EL (cell line): ENCODE measurements at regions not wholly inside any gene's neighbourhood (a gene's known extent, or its start where the extent isn't known, plus 50 kb on each side); places are given as distances from the start of the nearest gene placed in this dataset.

ENCODE experiments used
- DNase-seq: peaks from one replicate; pipeline ENCODE4 v3.0.0-alpha.2; 2016

DNA sequence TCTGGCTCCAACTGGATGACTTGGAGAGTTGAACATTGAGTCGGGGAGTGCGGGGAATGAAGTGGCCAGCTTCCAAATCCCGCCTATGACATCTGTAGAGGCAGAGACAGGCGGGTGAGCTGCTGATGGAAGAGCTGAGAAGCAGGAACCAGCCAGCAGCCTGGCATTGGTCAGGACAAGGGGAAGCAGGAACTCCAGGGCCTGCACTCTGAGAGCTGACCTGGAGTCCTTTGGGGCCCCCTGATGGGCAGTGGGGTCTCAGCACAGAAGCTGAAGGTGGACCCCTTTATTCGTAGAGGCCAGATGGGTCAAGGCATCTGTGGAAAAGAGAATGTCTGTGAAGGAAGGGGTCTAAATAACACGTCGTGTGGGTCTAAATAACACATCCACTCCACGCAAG lies 57.0 kb downstream of the SEC61G start:
- DNase-seq = no peak

DNA sequence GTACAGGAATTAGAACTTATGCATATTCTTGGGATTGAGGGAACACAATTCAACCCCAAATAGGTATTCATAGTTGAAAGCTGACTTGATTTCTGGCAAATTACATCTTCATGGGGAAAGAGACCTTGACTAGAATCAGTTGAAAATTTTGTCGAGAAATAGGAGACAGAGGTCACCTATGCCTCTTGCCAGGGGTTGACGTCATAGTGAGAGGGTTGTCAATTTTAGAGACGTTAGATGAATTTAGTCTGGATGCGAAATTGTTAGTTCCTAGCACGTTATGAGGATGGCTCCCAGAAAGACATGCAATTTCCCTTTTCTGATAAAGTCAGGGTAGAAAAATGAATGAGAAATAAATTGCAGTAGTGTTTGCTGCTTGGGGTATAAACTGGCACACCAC lies 59.3 kb downstream of the SEC61G start:
- no peak for DNase-seq

DNA sequence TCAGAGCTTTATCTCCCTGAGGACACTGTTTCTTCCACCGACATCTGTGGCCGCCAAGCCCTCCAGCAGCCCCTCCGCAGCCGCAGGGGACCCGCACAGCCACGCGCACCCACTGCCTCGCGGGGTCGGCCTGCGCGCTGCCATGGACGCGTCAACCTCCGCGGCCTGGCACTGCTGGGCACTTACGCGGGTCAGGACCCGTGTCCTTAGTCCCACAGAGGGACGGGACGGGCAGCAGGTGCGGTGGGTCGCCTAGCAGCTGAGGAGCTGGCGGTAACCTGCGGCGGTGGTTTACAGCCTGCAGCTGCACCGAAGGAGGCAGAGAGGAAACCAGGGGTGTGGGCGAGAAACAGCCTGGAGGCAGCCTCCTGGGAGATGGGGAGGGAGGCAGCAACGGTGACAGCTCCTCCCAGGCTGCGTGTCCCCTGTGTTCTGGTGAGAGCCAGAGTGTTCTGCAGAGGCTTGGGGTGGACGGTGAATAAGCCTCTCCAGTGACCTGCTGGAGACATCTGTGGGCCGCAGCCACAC lies 61.3 kb downstream of the SEC61G start:
- no peak for DNase-seq

DNA sequence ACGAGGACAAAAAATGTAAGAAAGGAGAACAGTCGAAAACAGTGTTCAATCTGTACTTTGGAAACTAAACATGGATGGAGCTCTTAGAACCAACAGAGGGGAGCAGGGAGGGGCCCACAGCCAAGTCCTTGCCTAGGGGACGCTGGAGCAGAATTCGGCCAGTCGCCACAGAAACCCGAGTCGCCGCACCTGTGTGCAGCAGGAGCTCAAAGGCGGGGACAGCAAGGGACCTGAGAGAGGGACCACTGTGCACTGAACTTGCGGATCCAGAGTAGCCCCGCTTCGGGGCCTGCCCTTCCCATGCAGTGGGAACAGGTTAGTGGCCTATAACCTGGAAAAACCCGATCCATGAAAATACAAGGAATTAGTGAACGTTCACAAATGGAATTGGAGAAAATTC lies 68.1 kb downstream of the SEC61G start:
- DNase-seq = no peak

DNA sequence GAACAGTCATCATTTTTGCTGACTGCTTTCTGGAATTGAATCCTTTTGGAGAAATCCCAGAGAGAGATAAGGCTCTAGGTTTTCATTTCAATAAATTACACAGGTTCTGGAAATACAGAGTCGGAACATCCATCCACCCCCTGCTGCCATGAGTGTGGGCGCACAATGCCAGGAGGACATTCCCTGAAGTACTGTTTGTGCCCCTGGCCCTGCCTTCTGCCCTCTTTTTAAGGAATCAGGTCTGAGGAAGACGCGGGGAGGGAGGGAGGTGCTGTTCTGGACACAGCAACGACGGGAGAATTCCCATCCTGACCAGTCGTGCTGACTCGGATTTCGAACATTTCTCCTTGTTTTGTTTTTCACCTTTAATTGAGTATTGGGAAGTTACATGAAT lies 69.0 kb downstream of the SEC61G start:
- DNase-seq = no peak

DNA sequence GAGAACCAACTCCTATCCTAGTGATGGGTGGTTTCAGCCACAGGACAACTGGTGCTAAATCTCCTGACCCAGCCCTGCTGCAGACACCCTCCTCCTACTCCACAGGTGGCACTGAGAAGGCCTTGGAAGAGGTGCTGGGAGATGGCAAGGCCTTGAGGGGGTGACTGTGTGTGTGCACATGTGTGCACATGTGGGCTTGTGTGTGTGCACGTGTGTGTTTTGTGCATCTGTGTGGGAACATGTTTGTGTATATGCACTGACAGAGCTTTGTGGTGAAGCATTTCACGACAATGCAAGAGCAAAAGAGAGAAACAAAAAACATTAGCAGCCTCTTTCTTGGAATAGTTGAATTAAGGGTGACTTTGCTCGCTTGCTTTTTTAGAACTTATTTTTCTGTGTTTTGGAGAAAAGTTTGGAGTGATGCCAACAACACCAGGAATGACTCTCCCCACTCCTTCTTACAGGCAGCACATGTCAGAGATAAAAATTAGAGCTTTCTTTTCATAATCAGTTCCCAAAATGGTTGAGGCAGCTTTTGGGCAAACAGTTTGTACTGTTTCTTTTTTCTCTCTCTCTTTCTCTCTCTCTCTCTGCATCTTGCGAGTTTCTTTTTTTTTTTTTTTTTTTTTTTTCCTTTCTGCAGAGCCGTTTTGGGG lies 69.5 kb downstream of the SEC61G start:
- DNase-seq = no peak

DNA sequence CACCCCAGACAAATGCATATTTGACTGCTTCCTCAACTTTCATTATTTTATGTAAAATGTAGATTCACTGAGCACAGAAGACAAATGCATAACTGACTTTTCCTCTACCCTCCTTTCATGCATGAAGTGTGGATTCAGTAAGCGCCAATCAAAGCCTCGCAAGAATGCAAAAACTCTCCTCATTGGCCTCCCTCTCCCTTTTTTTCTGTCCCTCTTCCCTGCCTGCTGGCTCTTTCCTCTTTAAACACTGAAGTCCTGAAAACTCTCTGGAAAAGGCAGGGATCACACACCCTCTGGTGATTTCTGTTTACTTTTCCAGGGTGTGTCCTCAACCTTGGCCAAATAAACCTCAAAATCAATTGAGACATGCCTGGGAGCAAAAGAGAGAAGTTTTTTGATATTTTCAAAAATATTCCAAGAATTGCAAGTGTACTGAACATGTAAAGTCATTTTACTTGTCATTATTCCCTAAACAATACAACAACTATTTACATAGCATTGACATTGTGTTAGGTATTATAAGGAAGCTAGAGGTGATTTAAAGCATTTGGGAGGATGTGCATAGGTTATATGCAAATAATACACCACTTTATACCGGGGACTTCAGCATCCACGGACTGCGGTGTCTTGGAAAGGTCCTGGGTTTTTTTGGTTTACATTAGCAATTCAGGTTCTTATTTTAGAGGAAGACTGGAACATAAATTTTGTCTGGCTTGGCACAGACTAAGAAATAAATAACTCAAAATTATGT lies 71.4 kb downstream of the SEC61G start:
- DNase-seq = no peak

DNA sequence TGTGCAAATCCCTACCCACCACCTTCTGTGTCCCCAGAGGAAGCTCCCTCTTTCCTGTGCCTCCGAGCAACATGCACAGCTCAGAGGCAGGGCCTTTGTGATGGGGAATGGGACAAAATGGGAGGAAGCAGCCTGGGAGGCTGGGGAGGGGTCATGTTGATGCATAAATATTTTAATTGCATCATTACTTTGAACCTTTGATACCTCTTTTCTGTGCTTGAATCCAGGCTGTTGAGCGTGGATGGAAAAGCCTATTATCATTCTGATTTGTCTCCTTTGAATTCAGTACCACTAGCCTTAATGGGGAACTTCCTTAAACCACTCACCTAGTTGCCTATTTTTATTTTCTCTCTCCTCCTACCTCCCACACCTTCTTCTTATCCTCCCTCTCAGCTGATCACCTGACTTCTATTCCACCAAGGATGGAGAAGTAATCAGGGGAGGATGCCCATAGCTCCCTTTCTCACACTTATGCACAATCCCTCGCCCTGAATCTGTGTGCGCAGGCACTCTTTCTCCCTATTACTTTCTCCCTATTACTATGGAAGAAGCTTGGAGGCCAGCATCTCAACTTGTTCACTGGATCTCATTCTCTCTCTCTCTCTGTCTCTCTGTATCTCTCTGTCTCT lies 78.5 kb downstream of the SEC61G start:
- DNase-seq = no peak

DNA sequence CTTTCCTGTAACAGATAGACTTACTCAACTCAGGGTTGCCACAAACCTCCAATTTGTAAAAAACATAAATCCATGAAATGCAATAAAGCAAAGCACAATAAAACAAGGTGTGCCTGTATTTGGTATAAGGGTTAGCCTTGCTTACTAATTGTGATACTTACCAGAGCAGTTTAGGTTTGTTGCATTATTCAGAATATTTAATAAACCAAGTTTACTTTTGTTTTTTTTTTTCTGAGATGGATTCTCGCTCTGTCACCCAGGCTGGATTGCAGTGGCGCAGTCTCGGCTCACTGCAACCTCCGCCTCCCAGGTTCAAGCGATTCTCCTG lies 79.6 kb downstream of the SEC61G start:
- DNase-seq = no peak

DNA sequence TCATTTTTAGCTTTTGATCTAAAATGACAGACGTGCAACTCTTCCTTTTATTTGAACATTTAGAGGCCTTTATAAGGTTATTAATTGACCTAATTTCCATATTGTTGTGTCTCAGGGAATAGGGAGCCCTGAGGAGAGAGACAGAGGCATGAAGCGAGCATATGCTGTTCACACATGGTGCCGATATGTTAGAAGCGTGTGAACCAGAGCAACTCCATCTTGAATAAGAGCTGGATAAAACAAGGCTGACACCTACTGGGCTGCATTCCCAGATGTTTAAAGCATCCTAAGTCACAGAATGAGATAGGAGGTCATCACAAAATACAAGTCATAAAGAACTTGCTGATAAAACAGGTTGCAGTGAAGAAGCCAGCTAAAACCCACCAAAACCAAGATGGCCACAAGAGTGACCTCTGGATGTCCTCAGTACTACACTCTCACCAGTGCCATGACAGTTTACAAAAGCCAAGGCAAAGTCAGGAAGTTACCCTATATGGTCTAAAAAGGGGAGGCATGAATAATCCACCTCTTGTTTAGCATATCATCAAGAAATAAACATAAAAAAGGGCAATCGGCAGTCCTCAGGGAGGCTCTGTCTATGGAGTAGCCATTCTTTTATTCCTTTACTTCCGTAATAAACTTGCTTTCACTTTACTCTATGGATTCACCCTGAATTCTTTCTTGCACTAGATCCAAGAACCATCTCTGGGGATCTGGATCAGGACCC lies 80.1 kb downstream of the SEC61G start:
- DNase-seq = no peak

DNA sequence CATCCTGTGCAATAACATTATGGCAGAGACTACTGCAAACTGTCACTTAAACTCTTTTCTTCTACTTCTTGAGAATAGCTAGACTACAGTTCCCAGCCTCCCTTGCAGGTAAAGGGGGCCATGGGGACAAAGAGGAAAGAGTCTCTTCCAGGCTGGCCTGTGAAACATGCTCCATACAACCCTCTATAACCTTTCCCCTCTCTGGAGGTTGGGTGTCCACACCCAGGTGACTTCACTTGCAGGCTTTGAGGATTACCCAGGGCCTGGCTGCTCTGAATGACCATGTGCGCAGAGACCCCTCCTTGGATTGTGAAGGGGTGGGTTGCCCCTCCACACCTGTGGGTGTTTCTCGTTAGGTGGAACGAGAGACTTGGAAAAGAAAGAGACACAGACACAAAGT lies 84.1 kb downstream of the SEC61G start:
- no peak for DNase-seq

DNA sequence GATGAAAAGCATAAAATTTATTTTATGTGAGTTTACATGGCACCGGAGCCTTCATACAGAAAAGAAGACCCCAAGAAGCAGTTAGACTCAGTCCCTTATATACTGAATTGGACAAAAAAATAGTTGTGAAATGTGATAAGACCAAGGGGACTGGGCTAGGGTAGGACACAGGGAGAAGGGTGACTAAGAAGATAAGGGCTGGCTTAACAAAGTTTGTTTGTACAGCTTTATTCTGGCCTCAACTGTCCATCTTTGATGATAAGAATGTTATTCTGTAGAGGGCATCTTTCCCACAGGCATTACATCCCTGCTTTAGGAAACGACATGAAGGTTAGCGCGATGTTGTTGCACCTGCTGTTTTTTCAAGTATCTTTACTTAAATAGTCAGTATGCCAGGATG lies 86.5 kb downstream of the SEC61G start:
- DNase-seq = no peak

DNA sequence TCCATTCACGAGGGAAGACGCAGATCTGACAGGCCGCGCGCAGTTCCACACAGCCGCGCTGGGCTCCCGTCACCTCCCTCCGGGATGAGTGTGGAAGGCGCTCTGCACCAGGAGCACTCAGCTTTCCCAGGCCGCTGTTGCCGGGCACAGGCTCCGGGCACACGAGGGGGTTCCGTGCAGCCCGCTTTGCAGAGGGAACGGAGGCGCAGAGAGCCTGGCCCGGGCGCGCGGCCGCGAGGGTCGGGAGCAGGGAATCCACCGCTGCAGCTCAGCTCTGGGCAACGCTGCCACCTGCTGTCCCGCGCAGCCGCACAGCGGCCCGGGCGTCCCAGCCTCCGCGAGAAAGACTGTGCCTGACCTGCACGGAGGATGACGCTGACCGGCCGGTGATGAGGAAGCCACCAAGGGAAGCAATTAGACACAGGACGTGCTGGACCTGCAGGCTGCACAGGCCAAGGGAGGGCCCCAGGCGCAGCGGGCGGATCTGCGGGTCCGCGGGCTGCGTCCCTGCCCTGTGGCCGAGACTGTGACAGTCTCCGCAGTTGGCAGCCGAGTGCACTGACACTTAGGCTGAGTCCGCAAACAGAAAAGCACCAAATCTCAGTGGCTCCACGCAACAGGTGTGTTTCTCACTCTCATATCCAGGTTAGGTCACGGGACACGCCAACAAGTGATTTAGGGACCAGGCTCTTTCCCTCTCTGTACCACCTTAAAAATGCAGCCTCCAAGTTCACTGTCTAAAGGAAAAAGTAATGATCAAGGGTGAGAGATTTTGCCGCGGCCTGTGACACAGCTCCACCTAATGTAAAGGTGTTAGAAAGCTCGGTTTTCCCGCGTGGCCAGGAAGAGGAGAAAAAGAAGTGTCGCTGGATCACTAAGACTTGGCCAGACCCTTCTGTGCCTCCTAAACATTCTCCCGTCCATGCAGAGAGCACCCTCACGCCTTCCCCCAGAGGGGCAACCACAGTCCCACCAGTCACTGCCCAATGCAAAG lies 94.5 kb downstream of the SEC61G start:
- DNase-seq = peak; percentile 25

DNA sequence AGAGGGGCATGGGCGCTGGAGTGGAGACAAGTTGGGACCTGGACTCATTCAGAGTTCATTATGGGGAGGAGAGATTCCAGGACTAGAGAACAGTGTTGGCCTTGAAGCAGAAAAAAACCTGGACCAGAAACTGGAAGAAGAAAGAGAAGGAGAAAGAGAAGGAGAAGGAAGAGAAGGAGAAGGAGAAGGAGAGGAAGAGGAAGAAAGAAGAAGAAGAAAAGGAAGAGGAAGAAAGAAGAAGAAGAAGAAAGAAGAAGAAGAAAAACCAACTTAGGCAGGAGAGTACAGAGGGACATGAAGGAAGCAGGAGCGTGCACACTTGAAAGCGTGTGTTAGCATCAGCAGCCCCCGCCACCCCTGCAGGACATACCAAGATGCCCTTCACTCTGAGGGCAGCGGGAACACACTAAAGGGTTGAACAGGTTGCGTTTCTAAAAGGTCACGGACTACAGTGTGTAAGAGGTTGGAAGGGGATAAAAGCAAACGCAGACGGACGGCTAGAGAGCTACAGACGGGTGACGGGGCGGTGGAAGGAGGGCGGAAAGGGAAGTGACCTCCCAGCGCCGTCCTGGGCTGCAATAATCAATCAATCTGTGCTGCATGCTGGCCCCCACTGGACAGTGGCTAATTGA lies 95.3 kb downstream of the SEC61G start:
- no peak for DNase-seq

DNA sequence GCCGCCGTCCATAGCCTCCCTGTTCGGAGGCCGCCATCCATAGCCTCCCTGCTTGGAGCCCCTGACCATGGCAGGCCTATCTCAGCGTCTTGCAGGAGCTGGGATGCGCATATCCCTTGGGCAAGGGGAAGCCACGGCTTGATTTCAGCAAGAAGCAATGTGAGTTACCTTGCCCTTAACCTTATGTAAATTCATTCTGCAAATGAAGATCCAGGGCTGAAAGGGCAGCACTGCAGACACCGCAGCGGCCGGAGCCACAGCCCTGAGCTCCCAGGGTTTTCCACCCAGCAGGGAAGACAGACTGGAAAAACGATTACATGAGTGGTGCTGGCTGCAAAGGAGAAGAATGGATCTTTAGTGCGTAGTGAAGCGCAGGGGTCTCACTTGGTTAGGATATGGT lies 95.8 kb downstream of the SEC61G start:
- DNase-seq = no peak

DNA sequence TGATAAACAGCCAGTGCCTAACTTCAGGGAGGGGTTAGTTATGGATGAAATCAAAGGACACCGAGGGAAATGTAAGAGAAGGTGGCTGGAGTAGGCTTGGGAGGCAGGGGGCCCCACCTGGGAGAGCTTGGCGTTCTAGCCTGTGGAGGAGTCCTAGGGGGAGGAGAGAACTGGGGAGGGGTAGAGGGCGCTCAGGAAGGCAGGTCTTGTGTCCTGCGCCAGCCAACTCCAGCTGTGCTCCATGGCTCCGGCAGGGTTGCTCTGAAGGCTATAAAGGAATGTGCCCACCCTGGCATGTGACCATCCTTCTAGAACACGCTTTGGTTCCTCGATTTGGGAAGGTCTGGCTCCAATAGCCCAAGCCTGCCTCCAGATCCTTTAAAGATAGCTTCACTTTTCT lies 96.3 kb downstream of the SEC61G start:
- DNase-seq = no peak

DNA sequence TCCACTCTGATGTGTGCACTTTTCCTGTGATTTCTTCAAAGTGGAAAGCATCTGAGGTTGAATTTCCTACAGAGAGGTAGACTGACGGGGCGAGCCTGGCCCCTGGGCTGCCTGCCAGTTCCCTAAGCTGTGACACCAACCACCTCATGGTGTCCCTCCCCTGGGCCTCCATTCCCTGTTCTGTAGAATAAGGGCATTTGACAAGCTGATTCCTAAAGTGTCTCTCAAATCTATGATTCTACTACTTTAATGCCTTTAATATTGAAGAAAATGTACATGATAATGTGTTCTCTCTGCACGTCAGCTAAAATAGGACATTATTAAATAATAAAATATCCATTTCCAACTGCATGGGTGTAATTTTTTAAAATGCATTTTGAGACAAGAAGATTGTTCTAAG lies 105.1 kb downstream of the SEC61G start:
- DNase-seq = no peak

DNA sequence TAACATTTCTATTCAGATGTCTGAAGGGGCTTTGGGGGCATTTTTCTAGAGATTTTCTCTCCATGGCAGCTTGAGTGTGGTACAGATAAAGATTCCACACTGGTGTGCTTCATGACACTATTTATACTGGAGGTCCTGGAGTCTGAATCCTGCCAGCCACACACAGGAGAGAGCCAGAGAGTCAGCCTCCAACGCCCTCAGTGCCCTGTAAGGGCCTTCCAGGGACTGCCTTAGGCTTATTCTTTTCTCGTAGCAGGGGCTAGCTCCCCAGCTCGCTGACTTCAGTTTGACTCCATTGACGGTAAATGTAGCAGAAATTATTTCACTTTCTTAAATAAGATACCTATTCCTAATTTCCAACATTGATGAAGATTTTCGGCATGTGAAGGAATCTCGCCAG lies 100.9 kb downstream of the VSTM2A start:
- DNase-seq = no peak

DNA sequence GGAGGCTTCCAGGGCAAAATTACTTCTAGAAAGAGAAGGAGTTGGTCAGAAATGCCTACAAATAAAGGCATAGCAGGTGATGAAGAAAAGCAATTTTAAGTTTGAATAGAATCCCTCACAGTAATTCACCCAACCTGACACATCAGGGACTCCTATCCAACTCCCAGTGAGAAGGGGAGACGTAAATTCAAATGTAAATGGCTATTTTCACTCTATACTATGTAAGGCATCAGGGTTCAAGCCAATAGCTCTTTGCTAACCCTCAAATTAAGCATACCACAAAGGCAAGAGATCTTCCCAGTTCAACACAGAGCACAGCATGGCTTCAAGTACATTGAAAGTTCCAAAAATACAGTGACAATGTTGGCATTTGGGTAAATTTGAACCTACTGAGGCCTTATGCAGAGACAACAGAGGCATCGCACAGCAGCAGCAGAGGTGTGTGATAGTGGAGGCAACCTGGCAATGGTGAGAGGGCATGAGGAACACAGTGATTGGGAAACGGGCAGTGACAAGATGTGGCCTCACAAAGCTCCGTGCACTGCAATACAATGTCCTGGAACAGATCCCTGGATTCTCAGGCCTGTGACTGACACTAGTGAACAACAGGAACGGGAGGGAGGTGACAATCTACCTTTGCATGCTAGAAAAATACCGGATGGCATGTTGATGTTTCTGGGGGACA lies 95.7 kb downstream of the VSTM2A start:
- DNase-seq = no peak

DNA sequence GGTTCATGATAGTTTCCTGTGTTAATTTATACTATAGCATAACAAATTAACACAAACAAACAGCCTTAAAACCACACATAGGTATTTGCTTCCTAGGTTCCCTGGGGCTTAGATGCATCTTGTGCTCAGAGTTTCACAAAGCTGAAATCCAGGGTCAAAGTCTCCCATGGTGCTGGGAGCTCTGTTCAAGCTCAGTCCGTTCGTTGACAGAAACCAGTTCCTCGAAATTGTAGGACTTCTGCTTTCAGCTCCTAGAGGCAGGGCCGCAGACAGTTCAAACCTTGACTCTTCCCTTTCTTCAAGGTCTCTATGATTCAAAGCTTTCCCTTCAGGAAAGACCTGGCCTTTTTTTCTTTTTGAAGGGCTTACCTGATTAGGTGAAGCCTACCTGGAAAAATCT lies 90.5 kb downstream of the VSTM2A start:
- DNase-seq = no peak

DNA sequence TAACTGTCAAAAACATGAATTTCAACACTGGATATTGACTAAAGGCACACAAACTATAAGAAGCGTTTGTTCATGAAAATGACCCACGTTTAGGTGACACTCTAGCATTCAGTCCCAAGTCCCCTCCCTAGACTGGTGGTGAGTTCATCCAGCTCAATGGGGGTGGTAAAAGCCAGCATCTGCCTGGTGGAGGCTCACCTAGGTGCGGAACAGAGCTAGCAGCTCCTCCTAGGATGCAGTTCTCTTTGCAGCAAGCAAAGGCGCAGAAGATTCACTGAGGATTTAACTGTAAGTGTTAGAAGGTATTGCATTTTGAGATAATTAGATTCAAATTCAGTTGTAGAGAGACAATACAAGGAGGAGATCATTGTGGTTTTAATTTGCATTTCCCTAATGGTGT lies 87.6 kb downstream of the VSTM2A start:
- no peak for DNase-seq
